Activated T-helper 2 cell treated with anti-CD3 and anti-CD28 coated beads, Interferon-gamma antibody, Interleukin-2, Interleukin-4, amounts not matched to agents 10 μg/mL and 5 μg/mL and 100 μg/mL, durations not matched to agents 14 hours and 24 hours and 36 hours (primary cell): ENCODE measurements at regions not wholly inside any gene's neighbourhood (a gene's known extent, or its start where the extent isn't known, plus 50 kb on each side); places are given as distances from the start of the nearest gene placed in this dataset.

Experiments
- DNase-seq: peaks from one replicate; pipeline ENCODE4 v3.0.0; 2021; ENCODE audit warnings: low spot score
- H3K27ac Mint-ChIP-seq: one replicate; pipeline ENCODE4 v1.8.0; 2021; ENCODE audit warnings: mixed read lengths
- H3K27me3 Mint-ChIP-seq: one replicate; pipeline ENCODE4 v1.8.0; 2021; ENCODE audit warnings: low read depth, mixed read lengths
- H3K36me3 Mint-ChIP-seq: one replicate; pipeline ENCODE4 v1.8.0; 2021; ENCODE audit warnings: low read depth, mixed read lengths
- H3K4me1 Mint-ChIP-seq: one replicate; pipeline ENCODE4 v1.8.0; 2021; ENCODE audit warnings: low read depth, mixed read lengths
- H3K4me3 Mint-ChIP-seq: one replicate; pipeline ENCODE4 v1.8.0; 2021; ENCODE audit warnings: low read depth, mild to moderate bottlenecking, moderate library complexity, mixed read lengths
- H3K9me3 Mint-ChIP-seq: one replicate; pipeline ENCODE4 v1.8.0; 2021; ENCODE audit warnings: mixed read lengths
- intact Hi-C: fragments of 100-400 bp; cut with micrococcal nuclease; formaldehyde crosslinking; loops from one replicate; pipeline ENCODE4 v1.15.1; 2023

GRCh38 chr9:107064378-107064777 is 201.4 kb downstream of the ZNF462 start:
- Mint-ChIP-seq H3K27me3 (no peaks in the 10 kb centered on the region), H3K4me1 (no peaks in the 10 kb centered on the region), H3K9me3 (no peaks in the 10 kb centered on the region), H3K36me3 (no peaks in the 10 kb centered on the region), H3K4me3 (no peak overlapping the region), H3K27ac (no peak overlapping the region)
- intact Hi-C loops = no loop called here
- DNase-seq = no peak

- DNase-seq = no peak
- no peak overlapping the region for H3K27ac Mint-ChIP-seq
- no peaks in the 10 kb centered on the region for H3K9me3 Mint-ChIP-seq
- no peaks in the 10 kb centered on the region for H3K4me1 Mint-ChIP-seq
- no peak overlapping the region for H3K4me3 Mint-ChIP-seq
- H3K36me3 Mint-ChIP-seq = no peaks in the 10 kb centered on the region
- intact Hi-C loops = no loop called here
- no peaks in the 10 kb centered on the region for H3K27me3 Mint-ChIP-seq
Observed at GRCh38 chr9:107065549-107065948, 202.6 kb downstream of the ZNF462 start.

DNA sequence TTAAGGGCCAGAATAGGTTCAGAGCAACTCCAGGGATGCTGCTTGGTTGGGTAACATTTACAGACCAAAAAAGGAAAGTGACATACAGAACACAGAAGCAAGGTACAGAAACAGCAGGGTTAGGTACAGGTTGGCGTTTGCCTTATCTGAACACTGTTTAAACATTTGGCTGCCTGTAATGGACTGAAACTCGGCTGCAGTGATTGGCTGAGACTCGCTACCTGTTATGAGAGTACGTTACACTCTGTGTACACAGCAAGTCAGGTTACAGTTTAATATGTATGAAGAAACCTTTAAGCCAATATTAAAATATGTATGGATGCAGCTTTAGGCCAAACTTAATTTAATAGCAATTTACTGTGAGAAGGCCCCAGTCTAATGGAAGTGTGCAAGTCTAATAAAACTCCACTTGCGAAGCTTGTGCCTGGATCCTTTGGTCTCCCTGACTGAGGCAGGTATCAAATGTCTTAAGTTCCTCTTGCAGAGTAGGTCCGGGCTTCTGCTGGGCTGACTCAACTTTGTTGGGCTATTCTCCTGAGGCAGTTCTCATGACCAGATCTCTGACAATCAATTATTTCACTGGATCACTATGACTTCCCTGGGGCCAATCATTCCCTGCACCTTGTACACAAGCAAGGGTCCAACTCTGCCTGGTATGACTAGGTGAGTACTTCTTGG is 204.9 kb downstream of the ZNF462 start:
- no peak for DNase-seq
- Mint-ChIP-seq H3K9me3 (no peaks in the 10 kb centered on the region), H3K4me1 (no peaks in the 10 kb centered on the region), H3K27me3 (no peaks in the 10 kb centered on the region), H3K36me3 (no peaks in the 10 kb centered on the region), H3K4me3 (no peak overlapping the region), H3K27ac (no peak overlapping the region)
- intact Hi-C loops = no loop called here

DNA sequence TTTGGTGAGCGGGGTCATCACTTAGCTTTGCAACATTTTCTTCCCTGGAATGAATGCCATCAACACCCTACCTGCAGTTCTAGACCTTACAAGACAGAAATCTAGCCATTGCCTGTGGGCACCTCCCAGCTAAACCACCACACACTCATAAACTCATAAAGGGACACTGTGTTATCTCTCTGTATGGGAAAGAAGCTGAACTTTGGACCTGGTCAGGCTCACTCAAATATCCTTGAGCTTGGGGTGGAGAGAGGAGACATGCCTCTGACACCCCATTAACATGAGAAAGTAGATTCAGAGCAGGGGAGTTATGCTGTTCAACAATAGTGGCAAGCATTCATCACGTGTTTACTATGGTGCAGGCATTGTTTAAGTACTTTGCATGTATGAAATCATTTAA is 205.6 kb downstream of the ZNF462 start:
- H3K9me3 Mint-ChIP-seq = no peaks in the 10 kb centered on the region
- H3K27ac Mint-ChIP-seq = no peak overlapping the region
- no peak overlapping the region for H3K4me3 Mint-ChIP-seq
- DNase-seq = no peak
- intact Hi-C loops = no loop called here
- no peaks in the 10 kb centered on the region for H3K4me1 Mint-ChIP-seq
- no peaks in the 10 kb centered on the region for H3K36me3 Mint-ChIP-seq
- no peaks in the 10 kb centered on the region for H3K27me3 Mint-ChIP-seq

DNA sequence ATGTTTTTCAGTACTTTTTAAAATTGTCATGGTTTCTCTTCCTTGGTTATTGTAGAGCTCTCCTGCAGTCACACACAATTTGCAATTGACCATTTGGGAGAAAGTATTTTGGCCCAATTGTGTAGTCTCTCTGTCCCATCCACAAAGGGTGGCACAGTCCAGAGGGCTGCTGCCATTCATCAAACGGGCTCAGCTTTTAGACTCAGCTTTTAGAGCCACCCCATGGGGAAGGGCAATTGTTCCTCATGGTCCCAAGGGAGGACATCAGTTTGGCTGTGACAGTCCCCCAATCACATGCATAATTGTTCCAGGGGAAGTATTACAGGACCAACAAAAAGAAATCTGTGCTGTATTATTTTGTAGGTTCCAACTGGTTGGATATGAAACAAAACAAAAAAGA is 207.6 kb downstream of the ZNF462 start:
- Mint-ChIP-seq H3K4me1 (no peaks in the 10 kb centered on the region), H3K27me3 (no peaks in the 10 kb centered on the region), H3K36me3 (no peaks in the 10 kb centered on the region), H3K9me3 (no peaks in the 10 kb centered on the region), H3K4me3 (no peak overlapping the region), H3K27ac (no peak overlapping the region)
- intact Hi-C loops = no loop called here
- no peak for DNase-seq

DNA sequence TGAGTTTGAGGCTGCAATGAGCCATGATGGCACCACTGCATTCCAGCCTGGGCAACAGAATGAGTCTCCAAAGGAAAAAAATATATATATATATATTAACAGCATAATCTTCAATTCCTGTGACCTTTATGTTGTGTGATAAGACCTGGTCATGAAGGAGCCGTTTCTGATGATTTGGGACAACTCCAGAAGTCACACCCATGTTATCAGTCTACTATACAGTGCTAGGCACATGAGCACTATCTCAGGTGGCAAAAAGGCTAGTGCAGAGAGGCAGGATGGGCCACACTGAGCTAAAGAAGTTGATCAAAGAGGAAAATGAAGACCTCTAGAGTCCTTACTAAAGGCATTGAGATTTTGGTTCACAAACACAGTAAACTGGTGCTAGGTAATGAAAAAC is 205.0 kb upstream of the RAD23B start:
- Mint-ChIP-seq H3K27me3 (no peaks in the 10 kb centered on the region), H3K4me3 (no peak overlapping the region), H3K36me3 (no peaks in the 10 kb centered on the region), H3K27ac (no peak overlapping the region), H3K4me1 (no peaks in the 10 kb centered on the region), H3K9me3 (no peaks in the 10 kb centered on the region)
- DNase-seq = no peak
- intact Hi-C loops = no loop called here

DNA sequence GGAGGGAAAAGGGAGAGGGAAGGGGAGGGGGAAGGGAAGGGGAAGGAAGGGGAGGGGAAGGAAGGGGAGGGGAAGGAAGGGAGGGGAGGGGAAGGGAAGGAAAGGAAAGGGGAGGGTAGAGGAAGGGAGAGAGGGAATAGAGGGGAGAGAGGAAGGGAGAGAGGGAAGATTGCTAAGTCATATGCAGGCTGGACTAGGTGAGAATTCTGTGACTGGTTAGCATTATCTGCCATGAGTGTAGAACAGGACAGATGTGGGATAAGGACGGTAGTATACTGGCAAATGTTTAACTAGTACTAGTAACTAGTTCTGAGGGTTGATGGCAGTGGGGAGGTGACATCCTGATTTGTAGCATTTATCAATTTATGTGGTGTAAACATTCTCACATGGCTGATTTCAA is 203.5 kb upstream of the RAD23B start:
- H3K27ac Mint-ChIP-seq = no peak overlapping the region
- H3K9me3 Mint-ChIP-seq = no peaks in the 10 kb centered on the region
- H3K4me3 Mint-ChIP-seq = no peak overlapping the region
- no peaks in the 10 kb centered on the region for H3K36me3 Mint-ChIP-seq
- no peaks in the 10 kb centered on the region for H3K27me3 Mint-ChIP-seq
- no peak for DNase-seq
- intact Hi-C loops = no loop called here
- no peaks in the 10 kb centered on the region for H3K4me1 Mint-ChIP-seq

GRCh38 chr9:107080130-107080529 is 202.9 kb upstream of the RAD23B start:
- Mint-ChIP-seq H3K36me3 (no peaks in the 10 kb centered on the region), H3K4me1 (no peaks in the 10 kb centered on the region)
- intact Hi-C loops = no loop called here

DNA sequence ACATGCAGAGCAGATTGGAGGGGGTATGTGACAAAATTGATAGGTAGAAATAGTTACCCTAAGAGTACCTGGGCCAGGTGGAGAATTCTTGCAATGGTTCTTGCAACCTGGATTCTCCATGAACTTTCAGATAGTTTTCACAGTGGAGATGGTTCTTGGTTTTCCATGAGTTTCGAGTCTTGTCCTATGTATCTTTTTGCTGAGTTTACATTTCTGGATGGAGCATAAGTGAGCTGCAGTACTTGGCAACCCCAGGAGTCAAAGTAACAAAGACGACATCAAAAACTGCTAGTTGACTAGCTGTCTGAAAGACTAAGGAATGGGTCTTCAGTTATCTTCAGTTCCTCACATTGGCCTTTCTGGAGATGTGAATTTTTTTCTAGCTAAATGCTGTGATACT is 196.6 kb upstream of the RAD23B start:
- H3K4me1 Mint-ChIP-seq = no peaks in the 10 kb centered on the region
- no peaks in the 10 kb centered on the region for H3K36me3 Mint-ChIP-seq
- H3K27ac Mint-ChIP-seq = no peak overlapping the region
- H3K4me3 Mint-ChIP-seq = no peak overlapping the region
- DNase-seq = no peak
- no peaks in the 10 kb centered on the region for H3K9me3 Mint-ChIP-seq
- intact Hi-C loops = no loop called here
- H3K27me3 Mint-ChIP-seq = no peaks in the 10 kb centered on the region

More at GRCh38 chr9:107080130-107080529, 202.9 kb upstream of the RAD23B start:
- Mint-ChIP-seq H3K27ac (no peak overlapping the region), H3K27me3 (no peaks in the 10 kb centered on the region), H3K4me3 (no peak overlapping the region), H3K9me3 (no peaks in the 10 kb centered on the region)
- DNase-seq = no peak

DNA sequence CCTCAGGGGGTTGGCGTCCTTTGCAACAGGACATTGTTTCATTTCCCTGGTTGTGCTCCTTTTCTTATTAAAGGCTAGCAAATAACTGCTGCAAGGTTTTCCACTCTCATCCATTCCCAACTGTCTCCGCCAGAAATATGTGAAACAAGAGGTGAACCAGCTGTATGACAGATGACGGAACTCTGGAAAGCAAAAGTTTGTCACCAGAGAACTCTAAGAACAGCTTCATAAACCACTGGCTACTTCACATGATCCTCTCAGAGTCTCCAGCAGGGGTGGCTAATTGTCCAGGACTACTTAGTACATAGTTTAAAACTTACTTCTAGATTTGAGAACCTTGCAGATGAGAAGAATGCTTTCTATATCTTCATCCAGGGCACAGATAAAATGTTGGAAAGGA is 195.9 kb upstream of the RAD23B start:
- H3K4me3 Mint-ChIP-seq = no peak overlapping the region
- H3K36me3 Mint-ChIP-seq = no peaks in the 10 kb centered on the region
- no peak for DNase-seq
- no peaks in the 10 kb centered on the region for H3K27me3 Mint-ChIP-seq
- H3K9me3 Mint-ChIP-seq = no peaks in the 10 kb centered on the region
- H3K27ac Mint-ChIP-seq = no peak overlapping the region
- intact Hi-C loops = no loop called here
- H3K4me1 Mint-ChIP-seq = no peaks in the 10 kb centered on the region

DNA sequence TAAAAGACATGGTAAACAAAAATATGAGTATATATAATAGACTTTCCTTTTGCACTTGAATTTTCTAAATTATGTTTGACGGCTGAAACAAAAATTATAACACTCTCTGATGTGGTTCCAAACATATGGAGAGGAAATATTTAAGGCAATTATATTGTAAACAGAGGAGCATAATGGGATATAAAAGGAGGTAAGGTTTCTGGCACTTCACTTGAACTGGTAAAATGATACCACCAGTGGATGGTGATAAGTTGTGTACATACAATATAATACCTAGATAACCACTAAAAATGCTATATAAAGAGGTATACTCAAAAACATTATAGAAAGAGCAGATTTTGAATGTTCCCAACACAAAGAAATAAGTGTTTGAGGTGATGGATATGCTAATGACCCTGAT is 192.9 kb upstream of the RAD23B start:
- Mint-ChIP-seq H3K4me1 (no peaks in the 10 kb centered on the region), H3K9me3 (no peaks in the 10 kb centered on the region), H3K27me3 (no peaks in the 10 kb centered on the region), H3K4me3 (no peak overlapping the region), H3K36me3 (no peaks in the 10 kb centered on the region), H3K27ac (no peak overlapping the region)
- DNase-seq = no peak
- intact Hi-C loops = no loop called here

DNA sequence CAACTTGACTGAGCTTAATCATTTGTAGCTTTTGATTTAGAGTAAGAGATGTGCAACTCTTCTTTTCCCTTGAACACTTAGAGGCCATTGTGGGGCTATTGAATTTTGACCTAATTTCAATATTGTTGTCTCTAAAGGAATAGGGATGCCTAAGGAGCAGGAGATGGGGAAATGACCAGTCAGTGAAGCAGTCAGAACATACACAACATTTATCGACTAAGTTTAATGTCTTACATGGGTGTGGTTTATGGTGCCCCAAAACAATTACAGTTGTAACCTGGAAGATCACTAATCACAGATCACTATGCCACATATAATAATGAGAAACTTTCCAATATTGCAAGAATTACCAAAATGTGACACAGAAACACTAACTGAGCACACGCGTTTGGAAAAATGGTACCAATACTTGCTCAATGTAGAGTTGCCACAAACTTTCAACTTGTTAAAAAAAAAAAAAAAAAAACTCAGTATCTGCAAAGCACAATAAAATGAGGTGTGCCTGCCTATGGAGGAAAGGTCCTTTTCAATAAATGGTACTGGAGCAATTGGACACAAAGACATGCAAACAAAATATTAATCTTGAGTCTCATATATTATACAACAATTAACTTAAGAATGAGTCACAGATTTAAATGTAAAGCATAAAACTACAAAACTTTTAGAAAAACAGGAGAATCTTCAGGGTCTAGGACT is 189.6 kb upstream of the RAD23B start:
- intact Hi-C loops = no loop called here

GRCh38 chr9:107094370-107094769 is 188.7 kb upstream of the RAD23B start:
- Mint-ChIP-seq H3K36me3 (no peaks in the 10 kb centered on the region), H3K4me3 (no peak overlapping the region), H3K9me3 (no peaks in the 10 kb centered on the region), H3K4me1 (no peaks in the 10 kb centered on the region), H3K27ac (no peak overlapping the region), H3K27me3 (no peaks in the 10 kb centered on the region)
- no peak for DNase-seq
- intact Hi-C loops = no loop called here

More for the DNA sequence above, 189.6 kb upstream of the RAD23B start:
- H3K27me3 Mint-ChIP-seq = no peaks in the 10 kb centered on the region
- no peaks in the 10 kb centered on the region for H3K4me1 Mint-ChIP-seq
- H3K4me3 Mint-ChIP-seq = no peak overlapping the region
- H3K27ac Mint-ChIP-seq = no peak overlapping the region
- DNase-seq = no peak
- H3K9me3 Mint-ChIP-seq = no peaks in the 10 kb centered on the region
- H3K36me3 Mint-ChIP-seq = no peaks in the 10 kb centered on the region
